Breast epithelium (tissue), 3 donors: ENCODE measurements at regions not wholly inside any gene's neighbourhood (a gene's known extent, or its start where the extent isn't known, plus 50 kb on each side); places are given as distances from the start of the nearest gene placed in this dataset.
"Not testable (repeated sequence)": the region's sequence is repeated elsewhere in the genome, so short reads cannot be mapped to it uniquely, and the experiment has no call there.

ENCODE experiments used
- POLR2A ChIP-seq: fragments of 450-650 bp; IDR thresholded peaks from one replicate; pipeline ENCODE4 v1.6.1; 2016; ENCODE audit warnings: antibody characterized with exemption, mild to moderate bottlenecking, moderate library complexity
- TF ChIP-seq, protein P1 (sequence below), 3 donors: fragments of 450-650 bp; IDR thresholded peaks; one replicate each; pipeline ENCODE4 v1.5.1; 2016 to 2017; ENCODE audit warnings: antibody characterized with exemption in 3 of 3, mild to moderate bottlenecking in 3 of 3, moderate library complexity in 3 of 3

DNA sequence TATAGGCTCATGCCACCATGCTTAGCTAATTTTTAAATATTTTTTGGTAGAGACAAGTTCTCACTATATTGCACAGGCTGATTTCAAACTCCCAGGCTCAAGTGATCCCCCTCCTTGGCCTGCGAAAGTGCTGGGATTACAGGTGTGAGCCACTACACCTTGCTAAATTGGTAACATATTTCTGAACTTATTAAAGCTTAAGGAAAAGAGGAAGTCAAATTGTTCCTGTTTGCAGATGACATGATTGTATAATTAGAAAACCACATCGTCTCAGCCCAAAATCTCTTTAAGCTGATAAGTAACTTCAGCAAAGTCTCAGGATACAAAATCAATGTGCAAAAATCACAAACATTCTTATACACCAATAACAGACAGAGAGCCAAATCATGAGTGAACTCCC lies 248.3 kb upstream of the KITLG start:
- TF ChIP-seq POLR2A, result not testable (repeated sequence)
- TF ChIP-seq, protein P1, sequence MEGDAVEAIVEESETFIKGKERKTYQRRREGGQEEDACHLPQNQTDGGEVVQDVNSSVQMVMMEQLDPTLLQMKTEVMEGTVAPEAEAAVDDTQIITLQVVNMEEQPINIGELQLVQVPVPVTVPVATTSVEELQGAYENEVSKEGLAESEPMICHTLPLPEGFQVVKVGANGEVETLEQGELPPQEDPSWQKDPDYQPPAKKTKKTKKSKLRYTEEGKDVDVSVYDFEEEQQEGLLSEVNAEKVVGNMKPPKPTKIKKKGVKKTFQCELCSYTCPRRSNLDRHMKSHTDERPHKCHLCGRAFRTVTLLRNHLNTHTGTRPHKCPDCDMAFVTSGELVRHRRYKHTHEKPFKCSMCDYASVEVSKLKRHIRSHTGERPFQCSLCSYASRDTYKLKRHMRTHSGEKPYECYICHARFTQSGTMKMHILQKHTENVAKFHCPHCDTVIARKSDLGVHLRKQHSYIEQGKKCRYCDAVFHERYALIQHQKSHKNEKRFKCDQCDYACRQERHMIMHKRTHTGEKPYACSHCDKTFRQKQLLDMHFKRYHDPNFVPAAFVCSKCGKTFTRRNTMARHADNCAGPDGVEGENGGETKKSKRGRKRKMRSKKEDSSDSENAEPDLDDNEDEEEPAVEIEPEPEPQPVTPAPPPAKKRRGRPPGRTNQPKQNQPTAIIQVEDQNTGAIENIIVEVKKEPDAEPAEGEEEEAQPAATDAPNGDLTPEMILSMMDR (IDR thresholded peaks at IDR 0.05), result not testable (repeated sequence)
